Osteoblast (primary cell): ENCODE measurements at regions not wholly inside any gene's neighbourhood (a gene's known extent, or its start where the extent isn't known, plus 50 kb on each side); places are given as distances from the start of the nearest gene placed in this dataset.

Source experiments
- DNase-seq: peaks from one replicate; pipeline ENCODE4 v3.0.0; 2011; ENCODE audit warnings: low spot score, mixed read lengths; ENCODE audit not compliant: insufficient read length; ENCODE audit errors: missing footprints
- H2AFZ ChIP-seq: 2 replicates; pipeline ENCODE4 v1.6.0; 2011; ENCODE audit warnings: mild to moderate bottlenecking, low read length
- H3K27ac ChIP-seq: 2 replicates; pipeline ENCODE4 v1.5.1; 2011; ENCODE audit warnings: mild to moderate bottlenecking, low read depth, low read length, moderate library complexity
- H3K27me3 ChIP-seq: 2 replicates; pipeline ENCODE4 v1.6.0; 2012; ENCODE audit warnings: mild to moderate bottlenecking, control low read depth, inconsistent platforms, low read length, moderate library complexity; ENCODE audit not compliant: insufficient read depth
- H3K36me3 ChIP-seq: 2 replicates; pipeline ENCODE4 v1.5.1; 2011; ENCODE audit warnings: mild to moderate bottlenecking, low read length, control low read depth, moderate library complexity; ENCODE audit not compliant: insufficient read depth
- H3K4me1 ChIP-seq: 2 replicates; pipeline ENCODE4 v1.5.1; 2011; ENCODE audit warnings: mild to moderate bottlenecking, low read length, control low read depth, moderate library complexity; ENCODE audit not compliant: insufficient read depth
- H3K4me2 ChIP-seq: 2 replicates; pipeline ENCODE4 v1.6.0; 2011; ENCODE audit warnings: mild to moderate bottlenecking, low read length; ENCODE audit not compliant: insufficient read depth
- H3K4me3 ChIP-seq: fragments of 200-600 bp; sonication (generic); 3 replicates; pipeline ENCODE4 v1.5.1; 2012; ENCODE audit warnings: mild to moderate bottlenecking, low read length, inconsistent platforms; ENCODE audit not compliant: insufficient read depth
- H3K79me2 ChIP-seq: 2 replicates; pipeline ENCODE4 v1.6.0; 2012; ENCODE audit warnings: mild to moderate bottlenecking, low read length, control low read depth, inconsistent platforms; ENCODE audit not compliant: insufficient read depth
- H3K9me3 ChIP-seq: 2 replicates; pipeline ENCODE4 v1.5.1; 2011; ENCODE audit warnings: low read depth, low read length, control low read depth
- H4K20me1 ChIP-seq: 2 replicates; pipeline ENCODE4 v1.6.0; 2012; ENCODE audit warnings: mild to moderate bottlenecking, low read length, control low read depth; ENCODE audit not compliant: insufficient read depth
- TF ChIP-seq, protein P1 (sequence below): IDR thresholded peaks from 2 replicates; pipeline ENCODE4 v1.5.1; 2011; ENCODE audit warnings: mild to moderate bottlenecking, low read depth, low read length, moderate library complexity; ENCODE audit errors: extremely low read depth

DNA sequence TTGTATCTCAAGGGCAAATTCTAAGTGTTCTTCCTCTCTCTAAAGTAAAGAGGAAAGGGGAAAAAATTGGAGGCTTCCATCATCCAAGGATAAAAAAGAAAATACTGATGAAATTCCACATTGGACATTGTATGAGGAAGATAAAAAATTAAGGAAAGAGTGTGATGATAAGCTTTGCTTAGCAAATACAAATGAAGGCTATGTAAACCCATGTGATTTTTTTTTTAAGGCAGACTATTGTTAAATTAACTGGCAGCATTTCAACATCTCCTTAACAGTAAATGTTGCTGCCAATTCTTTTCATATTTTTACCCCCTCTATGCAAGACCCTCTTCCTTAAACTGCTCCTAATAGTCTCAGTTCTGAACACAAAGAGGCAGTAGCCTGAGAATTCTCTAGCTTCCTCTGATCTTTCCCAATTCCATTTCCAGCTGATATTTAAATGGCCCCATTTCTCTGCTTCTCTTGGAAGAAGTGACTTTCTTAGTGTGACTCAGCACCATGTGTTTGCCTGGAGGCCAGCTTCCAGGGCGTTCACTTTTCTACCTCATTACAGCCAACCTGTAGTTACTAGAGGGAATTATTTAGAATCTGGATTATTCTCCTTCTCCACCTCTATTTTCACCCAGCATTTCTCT, 159.7 kb downstream of the TLE1 start:
- Histone ChIP-seq H3K4me1 (peaks cover 8% of the 10 kb centered on the region), H3K36me3 (no peaks in the 10 kb centered on the region), H2AFZ (no peak overlapping the region), H3K27me3 (peaks cover 4% of the 10 kb centered on the region), H3K4me2 (no peak overlapping the region), H3K79me2 (no peaks in the 10 kb centered on the region), H3K4me3 (no peak overlapping the region), H3K27ac (no peak overlapping the region), H4K20me1 (no peaks in the 10 kb centered on the region), H3K9me3 (no peaks in the 10 kb centered on the region)
- TF ChIP-seq, protein P1, sequence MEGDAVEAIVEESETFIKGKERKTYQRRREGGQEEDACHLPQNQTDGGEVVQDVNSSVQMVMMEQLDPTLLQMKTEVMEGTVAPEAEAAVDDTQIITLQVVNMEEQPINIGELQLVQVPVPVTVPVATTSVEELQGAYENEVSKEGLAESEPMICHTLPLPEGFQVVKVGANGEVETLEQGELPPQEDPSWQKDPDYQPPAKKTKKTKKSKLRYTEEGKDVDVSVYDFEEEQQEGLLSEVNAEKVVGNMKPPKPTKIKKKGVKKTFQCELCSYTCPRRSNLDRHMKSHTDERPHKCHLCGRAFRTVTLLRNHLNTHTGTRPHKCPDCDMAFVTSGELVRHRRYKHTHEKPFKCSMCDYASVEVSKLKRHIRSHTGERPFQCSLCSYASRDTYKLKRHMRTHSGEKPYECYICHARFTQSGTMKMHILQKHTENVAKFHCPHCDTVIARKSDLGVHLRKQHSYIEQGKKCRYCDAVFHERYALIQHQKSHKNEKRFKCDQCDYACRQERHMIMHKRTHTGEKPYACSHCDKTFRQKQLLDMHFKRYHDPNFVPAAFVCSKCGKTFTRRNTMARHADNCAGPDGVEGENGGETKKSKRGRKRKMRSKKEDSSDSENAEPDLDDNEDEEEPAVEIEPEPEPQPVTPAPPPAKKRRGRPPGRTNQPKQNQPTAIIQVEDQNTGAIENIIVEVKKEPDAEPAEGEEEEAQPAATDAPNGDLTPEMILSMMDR: no peak
- no peak for DNase-seq

DNA sequence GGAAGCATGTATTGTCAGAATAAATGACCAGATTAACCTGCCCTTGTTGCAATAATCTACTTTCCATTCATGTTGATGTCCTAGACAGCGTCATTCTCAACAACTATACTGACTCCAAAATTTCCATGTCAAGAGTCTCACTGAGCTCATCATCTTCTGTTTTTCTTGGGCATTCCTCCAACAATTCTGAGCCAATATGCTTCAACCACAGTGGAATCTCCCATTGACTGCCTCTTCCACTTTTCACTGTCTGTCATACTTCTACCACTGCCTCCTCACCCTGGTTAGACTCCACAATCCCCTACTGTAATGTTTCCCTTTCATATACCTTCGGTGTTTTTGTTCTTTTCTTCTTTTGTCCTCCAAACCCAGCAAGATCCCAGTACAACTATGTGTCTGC, 162.8 kb downstream of the TLE1 start:
- Histone ChIP-seq H3K4me2 (peak overlapping the region; percentile 73), H3K27ac (no peak overlapping the region)
- DNase-seq: peak; percentile 79

DNA sequence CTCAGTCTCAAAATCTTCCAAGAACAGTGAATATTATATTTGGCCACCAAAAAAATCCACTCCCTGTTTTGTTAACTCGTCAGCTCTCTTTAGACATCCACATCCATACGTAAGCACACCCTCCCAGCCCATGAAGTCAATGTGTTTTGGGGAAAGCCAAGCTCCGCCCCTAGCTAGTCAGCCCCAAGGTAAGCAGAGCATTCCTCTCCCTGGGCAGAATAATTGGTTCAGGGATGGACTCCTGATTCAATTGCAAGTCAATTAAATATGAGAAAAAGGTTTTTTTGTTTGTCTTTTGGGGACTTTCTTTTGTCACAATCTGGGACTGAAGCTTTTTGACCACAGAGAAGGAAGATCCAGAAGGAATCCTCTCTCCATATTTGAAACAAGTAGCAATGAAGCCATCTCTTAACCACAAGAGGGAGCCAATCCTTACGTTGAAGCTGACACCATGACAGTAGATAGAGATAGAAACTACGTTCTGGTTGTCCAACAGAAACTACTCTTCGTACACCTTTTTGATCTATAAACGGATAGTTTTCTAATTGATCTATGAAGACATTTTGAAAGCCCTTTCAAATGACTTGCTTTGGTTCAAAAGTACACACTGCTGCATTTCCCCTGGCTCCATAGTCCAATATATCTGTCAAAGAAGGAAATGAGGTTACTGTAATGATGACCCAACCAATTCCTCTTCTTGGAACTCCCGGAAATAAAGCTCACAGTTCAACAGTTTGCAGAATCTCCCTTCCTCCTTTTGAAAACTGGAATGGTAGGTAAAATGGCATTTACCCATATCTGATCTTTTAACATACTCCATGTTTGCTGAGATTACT, 166.4 kb downstream of the TLE1 start:
- TF ChIP-seq, protein P1: peak; percentile 75
- Histone ChIP-seq H3K9me3 (no peaks in the 10 kb centered on the region), H3K4me2 (peak overlapping the region; percentile 67), H3K36me3 (no peaks in the 10 kb centered on the region), H3K27ac (no peak overlapping the region), H3K27me3 (peaks cover 17% of the 10 kb centered on the region), H2AFZ (peak overlapping the region; percentile 25), H3K4me3 (peak overlapping the region; percentile 34), H4K20me1 (no peaks in the 10 kb centered on the region), H3K4me1 (peaks cover 8% of the 10 kb centered on the region), H3K79me2 (no peaks in the 10 kb centered on the region)
- DNase-seq: peak; percentile 72

More for the DNA sequence above, 162.8 kb downstream of the TLE1 start:
- peak overlapping the region; percentile 51 for H3K4me3 ChIP-seq
- TF ChIP-seq, protein P1: no peak
- no peaks in the 10 kb centered on the region for H3K36me3 ChIP-seq
- H3K9me3 ChIP-seq: no peaks in the 10 kb centered on the region
- no peaks in the 10 kb centered on the region for H3K79me2 ChIP-seq
- no peaks in the 10 kb centered on the region for H4K20me1 ChIP-seq
- peak overlapping the region; percentile 65 for H2AFZ ChIP-seq
- H3K4me1 ChIP-seq: peaks cover 8% of the 10 kb centered on the region
- peaks cover 6% of the 10 kb centered on the region for H3K27me3 ChIP-seq

DNA sequence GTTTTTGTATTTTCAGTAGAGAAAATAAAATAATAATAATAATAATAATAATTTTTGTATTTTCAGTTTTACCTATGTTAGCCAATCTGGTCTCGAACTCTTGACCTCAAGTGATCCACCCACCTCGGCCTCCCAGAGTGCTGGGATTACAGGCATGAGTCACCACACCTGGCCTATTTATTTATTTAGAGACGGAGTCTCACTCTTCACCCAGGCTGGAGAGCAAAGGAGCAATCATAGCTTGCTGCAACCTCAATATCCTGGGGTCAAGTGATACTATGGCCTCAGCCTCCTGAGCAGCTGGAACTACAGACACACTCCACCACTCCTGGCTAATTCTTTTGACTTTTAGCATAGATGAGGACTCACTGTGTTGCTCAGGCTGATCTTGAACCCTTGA, 167.5 kb downstream of the TLE1 start:
- no peak overlapping the region for H3K27ac ChIP-seq
- H3K4me1 ChIP-seq: peaks cover 7% of the 10 kb centered on the region
- no peaks in the 10 kb centered on the region for H4K20me1 ChIP-seq
- peaks cover 23% of the 10 kb centered on the region for H3K27me3 ChIP-seq
- H3K4me3 ChIP-seq: no peak overlapping the region
- no peaks in the 10 kb centered on the region for H3K9me3 ChIP-seq
- no peak overlapping the region for H2AFZ ChIP-seq
- TF ChIP-seq, protein P1: no peak
- H3K4me2 ChIP-seq: no peak overlapping the region
- no peaks in the 10 kb centered on the region for H3K36me3 ChIP-seq
- DNase-seq: no peak
- H3K79me2 ChIP-seq: no peaks in the 10 kb centered on the region
